ENCODE measurements at regions not wholly inside any gene's neighbourhood (a gene's known extent, or its start where the extent isn't known, plus 50 kb on each side); places are given as distances from the start of the nearest gene placed in this dataset.

- no peak for DNase-seq (ENCODE audit: insufficient read length)
- FAIRE-seq = no peak
- no peak for TF ChIP-seq POLR2A (IDR thresholded peaks at IDR 0.05; ENCODE audit: low read depth, low read length)
- TF ChIP-seq TAF1 (IDR thresholded peaks at IDR 0.05; ENCODE audit: borderline replicate concordance, low read depth, low read length) = no peak
These were observed 65.5 kb downstream of the GGTLC2 start for GRCh38 chr22:22709719-22710445.

GRCh38 chr22:22710719-22711531, 66.5 kb downstream of the GGTLC2 start:
- DNase-seq (ENCODE audit: insufficient read length) = no peak
- TF ChIP-seq POLR2AphosphoS5 (IDR thresholded peaks at IDR 0.05; ENCODE audit: low read depth, low read length) = no peak
- no peak for TF ChIP-seq TAF1 (IDR thresholded peaks at IDR 0.05; ENCODE audit: borderline replicate concordance, low read depth, low read length)
- no peak for TF ChIP-seq POLR2A (IDR thresholded peaks at IDR 0.05; ENCODE audit: low read depth, low read length)
- peak; percentile 92 for FAIRE-seq

- FAIRE-seq = no peak
- DNase-seq (ENCODE audit: insufficient read length) = no peak
- TF ChIP-seq TAF1 (IDR thresholded peaks at IDR 0.05; ENCODE audit: borderline replicate concordance, low read depth, low read length) = no peak
- TF ChIP-seq POLR2A (IDR thresholded peaks at IDR 0.05; ENCODE audit: low read depth, low read length) = no peak
- TF ChIP-seq POLR2AphosphoS5 (IDR thresholded peaks at IDR 0.05; ENCODE audit: low read depth, low read length) = no peak
These were observed 67.1 kb downstream of the GGTLC2 start for GRCh38 chr22:22711532-22711913.

- peak; percentile 69 for FAIRE-seq
- DNase-seq (ENCODE audit: insufficient read length) = no peak
These were observed 67.8 kb downstream of the GGTLC2 start for GRCh38 chr22:22712092-22712658.

GRCh38 chr22:22712666-22713365, 68.4 kb downstream of the GGTLC2 start:
- DNase-seq (ENCODE audit: insufficient read length) (no peak), FAIRE-seq (peak; percentile 77)
- no peak for TF ChIP-seq POLR2A (IDR thresholded peaks at IDR 0.05; ENCODE audit: low read depth, low read length)
- TF ChIP-seq POLR2AphosphoS5 (IDR thresholded peaks at IDR 0.05; ENCODE audit: low read depth, low read length) = no peak
- TF ChIP-seq TAF1 (IDR thresholded peaks at IDR 0.05; ENCODE audit: borderline replicate concordance, low read depth, low read length) = no peak

More at GRCh38 chr22:22712092-22712658, 67.8 kb downstream of the GGTLC2 start:
- TF ChIP-seq POLR2A (IDR thresholded peaks at IDR 0.05; ENCODE audit: low read depth, low read length) (no peak), TAF1 (IDR thresholded peaks at IDR 0.05; ENCODE audit: borderline replicate concordance, low read depth, low read length) (no peak)

GRCh38 chr22:22713416-22713815, 69.0 kb downstream of the GGTLC2 start:
- TF ChIP-seq POLR2AphosphoS5 (IDR thresholded peaks at IDR 0.05; ENCODE audit: low read depth, low read length) (no peak), TAF1 (IDR thresholded peaks at IDR 0.05; ENCODE audit: borderline replicate concordance, low read depth, low read length) (no peak), POLR2A (IDR thresholded peaks at IDR 0.05; ENCODE audit: low read depth, low read length) (no peak)
- no peak for DNase-seq (ENCODE audit: insufficient read length)
- no peak for FAIRE-seq

GRCh38 chr22:22714600-22715335, 70.4 kb downstream of the GGTLC2 start:
- no peak for DNase-seq (ENCODE audit: insufficient read length)
- TF ChIP-seq POLR2AphosphoS5 (IDR thresholded peaks at IDR 0.05; ENCODE audit: low read depth, low read length) (no peak), POLR2A (IDR thresholded peaks at IDR 0.05; ENCODE audit: low read depth, low read length) (no peak), TAF1 (IDR thresholded peaks at IDR 0.05; ENCODE audit: borderline replicate concordance, low read depth, low read length) (no peak)
- peak; percentile 46 for FAIRE-seq

- DNase-seq (ENCODE audit: insufficient read length) (no peak), FAIRE-seq (no peak)
- TF ChIP-seq POLR2AphosphoS5 (IDR thresholded peaks at IDR 0.05; ENCODE audit: low read depth, low read length) (no peak), TAF1 (IDR thresholded peaks at IDR 0.05; ENCODE audit: borderline replicate concordance, low read depth, low read length) (no peak), POLR2A (IDR thresholded peaks at IDR 0.05; ENCODE audit: low read depth, low read length) (no peak)
These were observed 71.8 kb downstream of the GGTLC2 start for GRCh38 chr22:22716136-22716665.

GRCh38 chr22:22717664-22718063, 73.2 kb downstream of the GGTLC2 start:
- DNase-seq (ENCODE audit: insufficient read length) (no peak), FAIRE-seq (no peak)
- TF ChIP-seq POLR2AphosphoS5 (IDR thresholded peaks at IDR 0.05; ENCODE audit: low read depth, low read length) = no peak
- no peak for TF ChIP-seq TAF1 (IDR thresholded peaks at IDR 0.05; ENCODE audit: borderline replicate concordance, low read depth, low read length)

- DNase-seq (ENCODE audit: insufficient read length) = peak; percentile 33
- TF ChIP-seq POLR2AphosphoS5 (IDR thresholded peaks at IDR 0.05; ENCODE audit: low read depth, low read length) (peak; percentile 32; the same call in 1 of the 2 replicates), POLR2A (IDR thresholded peaks at IDR 0.05; ENCODE audit: low read depth, low read length) (peak; percentile 45; the same call in 1 of the 2 replicates), TAF1 (IDR thresholded peaks at IDR 0.05; ENCODE audit: borderline replicate concordance, low read depth, low read length) (no peak)
These were observed 75.8 kb downstream of the GGTLC2 start for GRCh38 chr22:22720201-22720723.

More at GRCh38 chr22:22720201-22720723, 75.8 kb downstream of the GGTLC2 start:
- FAIRE-seq = no peak

All from GM12892 (cell line).